NCI-H446 (cell line): ENCODE measurements at regions not wholly inside any gene's neighbourhood (a gene's known extent, or its start where the extent isn't known, plus 50 kb on each side); places are given as distances from the start of the nearest gene placed in this dataset.
A peak's percentile ranks its signal among the peaks of the same experiment; 100 is the strongest.

ENCODE experiments used
- DNase-seq, 2 experiments: peaks; one replicate each; lab custom pipeline; 2025; lab: John Stamatoyannopoulos, UW

DNA sequence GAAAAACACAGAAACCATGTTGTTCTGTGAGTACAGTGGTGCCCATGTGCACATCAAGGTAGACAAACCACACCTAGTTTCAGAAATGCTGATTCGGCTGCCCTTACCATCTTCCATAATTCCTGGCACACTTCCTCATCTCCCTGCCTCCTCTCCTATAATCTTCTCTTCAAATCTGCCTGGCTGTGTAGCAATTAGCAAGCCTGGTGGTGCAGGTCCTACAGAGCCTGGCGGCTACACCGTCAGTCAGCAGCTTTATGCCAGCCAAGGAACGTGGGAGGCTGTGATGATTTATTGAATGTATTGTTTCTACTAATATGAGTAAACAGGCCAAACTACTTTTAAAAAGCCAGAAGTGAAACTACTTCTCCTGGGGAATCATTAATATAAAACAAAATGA, 106.8 kb downstream of the SEMA6D start:
- peak; percentile 27 to 35 for DNase-seq

DNA sequence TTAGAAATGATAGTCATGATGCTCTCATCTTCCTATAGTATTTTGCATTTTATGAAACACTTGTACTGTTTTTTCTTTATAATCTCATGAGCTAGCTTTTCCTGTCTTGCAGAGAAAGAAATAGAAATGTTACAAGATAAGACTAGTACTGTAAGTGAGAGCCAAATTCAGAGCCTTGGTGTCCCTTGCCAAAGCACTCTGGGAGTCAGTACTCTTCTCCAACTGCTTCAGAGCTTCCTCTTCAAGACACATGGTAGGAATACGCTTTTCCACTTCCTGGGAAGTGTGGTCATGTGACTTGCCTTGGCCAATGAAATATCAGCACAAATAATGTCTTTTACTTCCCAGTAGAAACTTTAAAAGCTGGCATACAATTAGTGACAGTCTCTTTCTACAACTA, 112.4 kb downstream of the SEMA6D start:
- DNase-seq = no peak

DNA sequence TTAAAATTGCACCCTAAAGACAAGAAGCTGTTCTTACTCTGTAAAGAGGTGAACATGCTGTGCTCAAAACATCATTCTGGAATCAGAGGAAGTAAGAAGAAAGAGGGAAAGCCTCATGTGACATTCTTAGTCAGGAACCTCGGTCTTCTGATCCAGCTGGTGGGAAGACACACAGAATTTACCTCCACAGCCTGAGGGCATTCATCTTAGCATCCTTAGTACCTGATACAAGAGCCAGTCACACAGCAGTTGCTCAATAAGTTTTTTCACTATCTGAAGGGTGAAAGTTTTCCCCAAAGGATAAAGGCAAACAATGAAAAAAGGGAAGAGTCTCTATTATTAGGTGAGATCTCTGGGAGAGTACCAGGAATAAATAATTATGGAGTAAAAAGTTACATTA, 116.8 kb downstream of the SEMA6D start:
- no peak for DNase-seq

DNA sequence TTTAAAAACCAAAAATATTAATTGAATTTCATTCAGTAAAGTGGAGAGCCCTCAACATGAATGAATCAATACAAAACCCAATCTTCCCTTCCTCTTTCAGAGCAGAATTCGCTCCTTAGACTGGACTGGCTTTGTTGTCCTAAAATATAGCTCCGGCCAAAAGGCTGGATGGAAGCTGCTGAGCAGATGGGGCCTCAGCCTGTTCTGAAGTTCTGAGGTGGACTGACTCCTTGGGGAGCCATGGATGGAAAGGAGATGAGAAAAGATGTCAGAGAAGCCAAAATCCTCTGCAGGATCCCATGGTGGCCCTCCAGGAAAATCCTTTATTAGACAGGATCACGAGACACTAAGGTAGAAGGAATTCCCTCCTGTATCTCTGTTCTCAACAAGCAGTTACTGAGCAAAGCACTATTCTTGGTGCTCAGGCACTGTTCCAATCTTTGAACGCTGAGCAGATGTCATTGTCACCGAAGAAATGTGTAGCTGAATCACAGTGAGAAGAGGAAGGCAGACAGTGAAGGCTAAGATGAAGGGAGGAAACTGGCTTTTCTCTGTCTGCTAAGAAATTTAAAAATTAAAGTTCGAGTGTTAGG, 122.0 kb downstream of the SEMA6D start:
- DNase-seq = peak in 1 of 2 experiments; percentile 41

DNA sequence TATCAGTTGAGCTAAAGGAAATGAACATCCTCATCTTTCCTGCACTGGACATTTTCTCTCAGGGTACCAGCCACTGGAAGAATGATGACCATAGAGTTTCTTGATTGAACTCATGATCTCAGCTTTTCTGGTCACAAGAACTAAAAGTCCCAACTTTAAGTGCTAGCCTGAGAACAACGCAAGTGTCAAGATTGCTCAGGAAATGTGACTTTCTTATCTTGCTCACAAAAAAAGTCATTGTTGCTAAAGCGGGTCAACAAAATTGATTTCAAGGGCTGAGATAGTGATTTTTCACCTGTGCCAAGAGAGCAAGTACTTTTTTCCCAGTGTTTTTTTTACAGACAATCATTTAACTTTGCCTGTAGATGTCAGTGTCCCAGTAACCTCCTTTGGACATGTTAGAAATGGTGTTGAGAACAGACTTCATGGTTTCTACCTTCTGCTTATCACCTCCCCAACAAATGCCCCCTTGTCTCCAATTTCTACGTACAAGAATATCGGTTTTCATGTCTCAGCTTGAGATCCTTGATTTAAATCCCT, 125.9 kb downstream of the SEMA6D start:
- DNase-seq = no peak

DNA sequence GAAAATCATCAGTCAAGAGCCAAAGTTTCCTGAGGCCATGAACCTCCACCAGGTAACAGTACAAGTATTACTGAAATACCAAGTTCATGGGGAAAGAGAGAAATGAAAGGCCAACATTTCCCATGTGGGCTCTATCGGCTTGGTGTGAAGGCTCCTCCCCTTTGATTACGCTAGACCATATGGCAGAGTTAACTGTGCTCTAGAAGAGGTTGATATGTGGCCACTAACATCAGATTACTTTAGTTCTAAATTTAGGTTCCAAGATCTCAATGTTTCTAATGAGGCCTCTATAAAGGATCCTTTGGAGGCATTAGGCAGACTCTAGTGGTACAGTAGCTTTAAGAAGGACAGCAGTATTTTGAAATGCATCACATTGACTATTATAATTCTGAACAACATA, 127.1 kb downstream of the SEMA6D start:
- no peak for DNase-seq

DNA sequence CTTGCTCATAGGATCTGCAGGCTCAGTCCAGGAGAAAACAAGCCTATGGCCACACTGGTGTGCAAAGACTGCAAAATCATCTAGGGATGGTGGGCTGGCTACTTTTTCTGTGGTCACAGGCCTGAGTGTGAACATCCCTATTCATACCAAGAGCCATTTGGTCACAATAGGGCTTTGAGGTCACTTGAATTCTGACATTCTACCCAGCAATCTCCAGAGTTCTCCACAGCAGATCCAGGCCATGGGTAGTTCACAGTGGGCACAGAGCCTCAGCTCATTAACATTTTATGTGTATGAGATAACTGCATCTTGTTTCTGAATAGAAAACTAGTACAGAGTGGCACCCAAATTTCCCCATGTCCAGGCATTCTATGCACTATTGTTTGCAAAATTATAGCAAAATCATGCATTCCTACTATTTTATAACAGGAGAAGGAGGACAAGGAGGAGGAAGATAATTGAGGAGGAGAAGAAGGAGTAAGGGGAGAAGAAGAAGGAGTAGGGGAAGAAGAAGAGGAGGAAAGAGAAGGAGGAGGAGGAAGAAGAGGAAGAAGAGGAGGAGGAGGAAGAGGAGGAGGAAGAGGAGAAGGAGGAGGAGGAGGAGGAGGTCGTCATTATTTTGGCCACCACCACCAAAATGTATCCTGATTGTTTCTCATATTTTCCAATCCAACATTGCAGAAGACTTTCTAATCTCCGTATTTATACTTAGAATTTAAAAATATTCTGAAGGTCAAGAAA, 129.0 kb downstream of the SEMA6D start:
- DNase-seq = no peak

DNA sequence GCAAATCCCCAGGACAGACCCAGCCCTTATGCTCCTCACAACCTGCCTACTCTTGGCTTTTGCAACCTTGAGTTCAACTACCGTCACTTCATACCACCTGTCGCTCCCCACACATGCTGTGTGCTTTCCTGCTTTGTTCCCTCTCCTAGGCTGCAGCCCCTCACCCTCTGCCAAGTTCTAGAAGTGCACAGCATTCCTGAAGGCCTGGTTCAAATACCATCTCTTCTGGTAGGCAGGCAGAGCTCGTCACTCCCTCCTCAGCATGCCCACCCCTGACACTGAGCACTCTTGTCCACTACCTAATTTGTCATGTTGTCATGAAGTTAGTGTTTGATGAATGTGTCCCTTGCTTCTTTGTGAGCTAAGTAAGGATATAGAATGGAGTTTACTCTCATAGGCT, 129.6 kb downstream of the SEMA6D start:
- DNase-seq = no peak

DNA sequence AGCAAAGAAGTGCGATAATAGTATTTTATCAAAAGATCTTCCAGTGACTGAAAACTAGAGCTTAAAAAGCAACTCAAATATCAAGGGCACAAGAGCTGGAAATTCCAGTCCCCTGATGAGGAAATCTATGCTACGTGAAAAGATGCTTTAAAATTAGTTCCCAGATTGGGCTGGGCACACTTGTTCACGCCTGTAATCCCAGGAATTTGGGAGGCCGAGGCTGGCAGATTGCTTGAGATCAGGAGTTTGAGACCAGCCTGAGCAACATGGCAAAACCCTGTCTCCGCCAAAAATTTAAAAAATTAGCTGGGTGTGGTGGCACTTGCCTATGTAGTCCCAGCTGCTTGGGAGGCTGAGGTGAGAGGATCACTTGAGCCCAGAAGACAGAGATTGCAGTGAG, 138.8 kb downstream of the SEMA6D start:
- no peak for DNase-seq

DNA sequence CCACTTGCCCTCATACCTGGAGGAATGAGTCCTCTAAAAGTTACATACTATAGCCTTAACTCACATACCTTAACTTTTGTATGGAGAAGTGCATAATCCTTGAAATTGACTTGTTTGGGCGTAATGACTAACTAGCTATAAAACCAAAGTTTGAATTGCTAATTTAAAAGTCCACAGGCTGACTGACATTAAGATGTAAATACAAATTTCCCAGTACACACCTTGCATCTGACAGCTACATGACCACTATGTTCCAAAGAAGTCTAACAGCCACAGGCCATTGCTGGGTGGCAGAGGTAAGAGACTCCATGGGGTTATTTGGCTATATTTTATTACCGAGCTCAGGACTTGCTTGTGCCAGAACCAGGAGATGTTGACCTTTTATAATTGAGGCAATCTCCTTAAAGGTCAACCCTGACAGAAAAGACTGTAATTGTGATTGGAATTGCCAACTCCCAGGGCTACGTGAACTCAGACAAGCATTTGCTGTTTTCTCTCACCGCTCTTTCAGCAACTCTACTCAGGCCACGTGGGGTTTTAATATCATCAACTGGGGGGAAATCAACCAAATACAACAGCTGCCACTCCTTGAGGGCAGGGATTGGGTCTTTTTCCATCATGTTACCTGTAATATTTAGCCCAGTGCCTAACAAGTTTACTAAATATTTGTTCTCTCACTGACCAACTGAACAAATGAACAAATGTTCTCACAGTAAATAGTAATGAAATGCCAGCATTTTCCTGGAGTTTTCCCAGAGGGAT, 139.9 kb downstream of the SEMA6D start:
- DNase-seq = no peak

DNA sequence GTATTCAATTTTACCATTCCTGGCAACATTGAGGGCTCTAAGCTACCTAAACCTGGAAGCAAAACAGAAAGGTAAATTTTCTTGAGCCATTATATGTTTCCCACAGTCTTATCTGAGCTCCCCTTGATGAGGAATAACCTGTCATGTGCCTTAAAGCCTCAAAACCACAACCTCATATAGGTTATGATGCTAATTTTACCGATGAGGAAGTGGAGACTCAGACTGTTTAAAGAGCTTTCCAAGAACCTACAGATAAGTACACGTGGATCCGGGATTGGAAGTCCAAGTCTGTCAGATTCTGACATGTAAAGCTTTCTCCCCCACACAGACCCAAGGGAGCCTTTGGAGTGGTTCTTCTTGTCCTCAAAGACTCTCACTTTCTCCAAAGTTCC, 140.5 kb downstream of the SEMA6D start:
- DNase-seq = no peak

DNA sequence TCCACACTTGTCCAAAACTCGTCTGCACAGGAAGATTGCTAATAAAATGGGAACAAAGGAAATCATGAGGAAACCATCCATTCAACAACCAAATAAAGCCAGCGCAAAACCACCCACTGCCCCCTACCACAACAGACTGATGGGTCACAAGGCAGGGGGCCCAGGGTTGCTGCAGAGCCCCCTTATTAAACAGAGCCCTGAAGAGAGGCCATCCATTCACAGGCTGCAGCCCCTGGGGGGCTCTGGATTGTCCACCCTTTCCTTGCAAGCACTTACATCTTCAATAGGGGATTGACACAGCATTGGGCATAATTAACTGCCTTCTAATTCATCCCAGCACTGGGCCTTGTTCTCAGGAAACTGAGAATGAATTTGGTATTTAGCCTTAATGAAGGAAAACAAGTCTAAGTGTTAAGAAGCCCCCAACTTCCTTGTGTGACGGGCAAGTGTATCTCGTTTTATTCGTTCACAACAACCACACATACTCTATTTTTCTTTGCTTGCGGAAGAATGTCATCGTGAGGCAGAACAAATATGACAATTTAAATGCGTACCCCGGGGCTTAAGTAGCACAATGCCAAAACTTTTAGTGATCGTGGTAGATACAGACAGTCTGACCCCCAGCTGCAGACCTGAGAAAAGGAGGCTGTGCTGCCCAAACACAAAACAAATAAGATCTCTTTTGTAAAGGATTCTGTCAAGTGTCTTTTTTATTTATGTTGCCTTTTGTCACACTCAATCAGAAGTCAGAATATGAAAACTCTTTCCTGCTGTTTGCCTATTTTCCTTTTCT, 144.0 kb downstream of the SEMA6D start:
- DNase-seq = no peak

DNA sequence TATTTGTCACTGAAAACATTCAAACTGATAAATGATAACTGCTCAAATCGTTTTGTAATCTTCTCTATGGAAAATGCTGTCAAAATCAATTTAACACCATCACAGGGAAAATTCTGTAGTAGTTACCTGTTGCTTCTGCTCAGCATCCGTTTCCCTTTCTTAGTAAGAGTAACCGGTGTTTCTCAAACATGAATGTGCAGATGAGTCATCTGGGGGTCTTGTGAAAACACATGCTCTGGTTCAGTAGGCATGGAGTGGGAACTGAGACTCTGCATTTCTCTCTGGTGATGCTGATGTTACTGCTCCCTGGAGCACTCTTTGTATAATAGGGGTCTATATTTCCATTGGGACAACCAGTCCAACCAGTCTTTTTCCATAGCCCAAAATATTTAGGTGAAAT, 145.1 kb downstream of the SEMA6D start:
- no peak for DNase-seq

DNA sequence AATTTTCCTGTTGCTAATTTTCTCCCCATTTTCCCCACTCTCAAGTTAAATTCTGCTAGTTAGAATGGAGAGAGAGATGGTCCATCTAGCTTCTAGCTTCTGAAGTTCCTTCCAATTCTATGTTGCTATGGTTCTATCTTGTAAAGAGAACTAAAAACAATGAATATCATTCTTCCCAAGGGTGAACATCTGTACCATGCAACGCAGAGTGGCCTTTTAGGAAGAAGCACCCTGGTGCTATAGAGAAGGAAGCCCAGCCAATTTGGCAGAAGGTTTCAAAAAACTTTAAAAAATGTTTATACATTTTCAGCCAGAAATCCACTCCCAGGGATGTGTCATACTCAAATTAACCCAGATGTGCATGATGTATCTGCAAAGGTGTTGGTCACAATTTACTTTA, 149.1 kb downstream of the SEMA6D start:
- DNase-seq = no peak

DNA sequence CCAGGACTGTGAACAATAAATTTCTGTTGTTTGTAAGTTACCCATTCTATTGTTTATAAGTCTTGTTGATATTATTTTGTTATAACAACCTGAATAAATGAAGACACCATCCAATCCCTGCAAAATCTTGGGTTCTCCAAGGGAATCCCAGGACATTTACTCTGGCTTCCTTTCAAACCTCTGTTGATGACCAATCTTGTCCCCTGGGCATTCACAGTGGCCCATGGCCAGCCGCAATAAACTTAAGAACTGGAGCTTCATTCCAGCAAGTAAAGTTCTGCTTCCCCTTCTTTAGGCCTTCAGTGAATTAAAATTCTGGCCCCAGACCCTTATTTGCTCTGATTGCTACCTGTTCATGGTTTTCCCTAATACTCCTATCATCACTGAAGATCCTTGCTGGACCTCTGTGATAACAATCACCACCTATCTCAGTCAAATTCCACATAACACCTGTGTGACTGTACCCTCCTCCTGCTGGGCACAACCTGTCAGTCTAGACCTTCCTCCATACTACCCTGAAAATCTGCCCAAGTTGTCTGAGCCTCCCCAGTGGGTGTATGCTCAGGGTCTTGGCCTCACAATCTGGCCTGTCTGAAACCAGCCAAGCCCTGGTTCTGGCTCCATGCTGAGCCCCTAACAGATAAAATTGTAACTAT, 153.1 kb downstream of the SEMA6D start:
- DNase-seq = no peak

DNA sequence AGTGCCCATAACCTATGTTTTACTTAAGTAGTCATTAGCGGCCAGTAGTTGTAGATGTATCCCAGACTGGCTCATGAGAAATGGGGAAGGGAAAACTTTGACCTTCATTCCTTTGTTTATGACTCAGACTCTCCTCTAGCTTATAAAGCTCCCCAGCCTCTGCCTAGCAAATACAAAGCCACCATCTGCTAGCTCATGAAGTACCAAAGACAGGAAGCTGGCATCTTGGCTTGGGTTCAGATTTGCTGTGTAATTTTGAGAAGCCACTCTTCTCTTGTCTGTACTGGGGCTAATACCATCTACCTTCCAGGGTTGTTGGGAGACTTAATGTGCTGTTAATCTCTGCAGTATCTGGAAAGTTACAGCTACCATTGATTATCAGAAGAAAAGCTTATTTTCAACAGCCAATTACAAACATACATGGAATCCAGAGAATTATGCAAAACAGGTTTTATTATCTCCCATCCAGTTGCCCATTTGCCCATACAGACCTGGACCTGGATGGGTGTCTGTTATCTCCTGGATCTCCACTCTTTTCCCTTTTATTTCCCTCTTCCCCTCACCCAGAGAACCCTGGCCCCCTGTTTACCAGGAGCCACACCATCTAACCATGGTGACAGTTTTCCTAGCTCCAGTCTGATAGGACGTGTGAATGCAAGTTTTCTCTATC, 153.8 kb downstream of the SEMA6D start:
- peak; percentile 76 to 91 for DNase-seq

DNA sequence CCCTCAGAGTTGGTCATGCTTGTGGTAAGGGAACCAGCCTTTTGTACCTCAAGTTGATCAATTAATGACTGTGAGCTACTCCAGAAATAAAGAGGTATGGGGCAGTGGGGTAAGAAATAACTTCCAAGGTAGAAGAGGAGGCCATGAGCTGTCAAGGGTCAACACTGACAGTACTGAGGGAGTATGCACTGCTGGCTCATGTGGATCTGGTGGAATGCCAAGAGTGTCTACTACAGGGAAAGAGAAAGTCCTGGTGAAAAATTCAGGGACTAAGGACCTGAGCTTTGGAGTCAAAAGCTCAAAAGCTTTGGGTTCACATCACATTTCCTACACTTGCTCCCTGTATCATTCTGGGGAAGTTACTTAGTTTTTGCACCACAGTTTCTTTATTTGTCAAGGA, 154.9 kb downstream of the SEMA6D start:
- no peak for DNase-seq

DNA sequence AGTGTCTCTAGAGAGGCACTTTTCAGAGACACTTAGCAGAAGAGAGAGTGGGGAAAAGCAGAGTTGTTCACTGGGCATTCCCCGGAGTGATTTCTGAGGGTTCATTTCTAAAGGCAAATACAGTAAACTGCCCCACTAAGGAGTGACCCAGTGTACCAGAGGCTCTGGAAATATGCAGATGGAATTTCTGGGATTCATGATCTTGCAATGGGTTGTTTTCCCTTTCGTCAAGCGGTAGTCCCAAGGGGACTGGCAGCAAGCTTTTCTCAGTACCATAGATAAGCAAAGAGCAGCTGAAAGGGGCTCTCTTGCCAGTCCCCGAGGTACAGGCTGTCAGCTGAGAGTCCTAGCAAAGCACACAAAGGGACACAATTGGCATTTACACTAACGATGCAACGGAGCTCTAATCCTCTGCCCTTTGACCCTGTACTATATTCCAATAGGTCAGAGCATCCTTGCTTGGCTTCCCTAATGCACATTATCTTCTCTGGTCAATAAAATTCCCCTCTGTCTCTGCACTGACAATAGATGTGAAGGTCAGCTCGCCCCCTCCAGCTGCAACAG, 155.6 kb downstream of the SEMA6D start:
- no peak for DNase-seq

DNA sequence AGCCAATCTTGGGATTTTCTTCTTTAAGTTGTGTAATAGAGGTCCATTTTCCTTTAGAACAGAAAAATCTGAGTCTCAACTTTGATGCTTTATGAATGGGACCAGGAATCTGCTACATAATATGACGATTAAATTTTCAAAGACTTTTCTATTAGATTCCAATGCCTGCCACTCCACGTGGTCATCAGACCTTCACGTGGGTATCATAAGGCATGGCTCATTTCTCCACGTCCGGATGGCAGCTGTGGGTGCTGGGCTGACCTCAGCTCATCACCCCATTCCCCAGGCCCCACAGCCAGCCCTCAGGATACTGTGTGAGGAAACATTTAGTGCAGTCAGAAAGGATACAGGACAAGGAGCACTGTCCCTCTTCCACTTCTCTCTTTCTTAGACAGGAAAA, 159.7 kb downstream of the SEMA6D start:
- no peak for DNase-seq

DNA sequence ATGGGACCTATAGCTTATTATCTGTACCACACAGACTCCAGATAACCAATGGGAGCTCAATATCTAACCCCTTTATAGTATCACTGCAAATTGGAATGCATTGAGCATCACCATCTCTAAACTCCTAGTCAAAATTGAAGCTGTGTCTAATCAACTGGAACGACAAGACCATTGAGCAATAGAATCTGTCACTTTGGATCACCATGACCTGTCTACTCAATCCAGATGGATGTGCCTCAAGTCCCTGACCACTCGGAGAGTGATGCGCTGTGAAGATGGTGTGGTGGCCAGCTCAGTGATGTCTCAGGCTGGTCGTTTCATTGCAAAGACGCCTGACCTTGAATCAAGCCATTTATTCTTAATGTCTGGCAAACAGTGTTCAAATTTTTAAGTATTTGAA, 160.5 kb downstream of the SEMA6D start:
- no peak for DNase-seq

DNA sequence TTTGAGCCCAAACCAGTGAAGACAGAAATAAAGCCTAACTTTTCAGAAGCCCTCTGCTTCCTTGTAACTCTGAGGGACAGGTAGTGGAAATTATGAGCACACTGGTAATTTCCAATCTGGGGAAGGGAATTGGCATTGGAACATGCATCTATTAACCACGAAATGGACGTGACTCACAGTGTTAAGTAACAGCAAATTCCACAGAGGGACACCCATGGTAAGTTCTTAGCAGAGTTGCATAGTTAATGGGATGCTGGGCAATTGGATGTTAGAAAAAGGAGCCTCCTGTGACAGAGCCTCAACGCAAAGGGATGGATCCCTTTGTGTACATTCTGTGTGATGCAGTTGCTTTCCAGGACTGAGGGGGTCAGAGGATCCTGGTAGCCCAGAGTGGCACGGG, 168.6 kb downstream of the SEMA6D start:
- DNase-seq = no peak
